Ascending aorta (tissue), 2 donors: ENCODE measurements at regions not wholly inside any gene's neighbourhood (a gene's known extent, or its start where the extent isn't known, plus 50 kb on each side); places are given as distances from the start of the nearest gene placed in this dataset.
"Not testable (repeated sequence)": the region's sequence is repeated elsewhere in the genome, so short reads cannot be mapped to it uniquely, and the experiment has no call there.

Experiments used
- DNase-seq, 2 donors: peaks; one replicate each; pipeline ENCODE4 v3.0.0-alpha.2; 2019; ENCODE audit warnings: low spot score in 2 of 2
- H3K27ac ChIP-seq, 2 donors: fragments of 200-600 bp; sonication (generic); one replicate each; pipeline ENCODE4 v1.5.1; 2016 to 2017; ENCODE audit warnings: mild to moderate bottlenecking in 1 of 2
- H3K27me3 ChIP-seq: fragments of 200-600 bp; sonication (generic); one replicate; pipeline ENCODE4 v1.5.1; 2017
- H3K36me3 ChIP-seq, 2 donors: fragments of 200-600 bp; sonication (generic); one replicate each; pipeline ENCODE4 v1.5.1; 2016
- H3K4me1 ChIP-seq, 2 donors: fragments of 200-600 bp; sonication (generic); one replicate each; pipeline ENCODE4 v1.5.1; 2016 to 2017; ENCODE audit warnings: mild to moderate bottlenecking in 1 of 2
- H3K4me3 ChIP-seq, 2 donors: fragments of 200-600 bp; sonication (generic); one replicate each; pipeline ENCODE4 v1.5.1; 2016 to 2017; ENCODE audit warnings: mild to moderate bottlenecking in 1 of 2
- H3K9me3 ChIP-seq, 2 donors: fragments of 200-600 bp; sonication (generic); one replicate each; pipeline ENCODE4 v1.5.1; 2016
- CTCF ChIP-seq, 3 experiments: fragments of 200-600 bp in 2 of 3; fragments of 450-650 bp in 1 of 3; sonication (generic) in 2 of 3; IDR thresholded peaks; one replicate each; pipeline ENCODE4 v1.5.1; 2016 to 2019; ENCODE audit warnings: antibody characterized with exemption in 3 of 3, mild to moderate bottlenecking in 1 of 3, moderate library complexity in 1 of 3
- intact Hi-C: fragments of 100-400 bp; cut with DNase I; formaldehyde crosslinking; loops from one replicate; pipeline ENCODE4 v1.15.1; 2023

- no peak for DNase-seq
- no peak for TF ChIP-seq CTCF (IDR thresholded peaks at IDR 0.05)
- Histone ChIP-seq H3K27ac (no peak overlapping the region), H3K9me3 (no peaks in the 10 kb centered on the region), H3K36me3 (no peaks in the 10 kb centered on the region), H3K4me3 (no peak overlapping the region), H3K27me3 (no peaks in the 10 kb centered on the region), H3K4me1 (no peaks in the 10 kb centered on the region)
- intact Hi-C loops = no loop called here
Measured at GRCh38 chr10:23657677-23658076, 218.8 kb downstream of the OTUD1 start.

- H3K27ac ChIP-seq, H3K36me3 ChIP-seq, H3K27me3 ChIP-seq, H3K9me3 ChIP-seq, intact Hi-C loops, H3K4me1 ChIP-seq, H3K4me3 ChIP-seq, DNase-seq: not testable (repeated sequence)
Measured at GRCh38 chr10:23671866-23672265, 233.0 kb downstream of the OTUD1 start.

- H3K9me3 ChIP-seq = no peaks in the 10 kb centered on the region
- H3K4me3 ChIP-seq = no peak overlapping the region
- no peak for TF ChIP-seq CTCF (IDR thresholded peaks at IDR 0.05)
- intact Hi-C loops = no loop called here
- H3K27me3 ChIP-seq = no peaks in the 10 kb centered on the region
- no peak for DNase-seq
- H3K36me3 ChIP-seq = no peaks in the 10 kb centered on the region
- H3K27ac ChIP-seq = no peak overlapping the region
- H3K4me1 ChIP-seq = no peaks in the 10 kb centered on the region
Measured at GRCh38 chr10:23675585-23675984, 236.7 kb downstream of the OTUD1 start.

GRCh38 chr10:23676296-23676695 lies 237.4 kb downstream of the OTUD1 start:
- H3K27ac ChIP-seq = no peak overlapping the region
- H3K27me3 ChIP-seq = no peaks in the 10 kb centered on the region
- no peak for DNase-seq
- no peaks in the 10 kb centered on the region for H3K36me3 ChIP-seq
- no peak for TF ChIP-seq CTCF (IDR thresholded peaks at IDR 0.05)
- H3K4me3 ChIP-seq = no peak overlapping the region
- intact Hi-C loops = no loop called here
- no peaks in the 10 kb centered on the region for H3K4me1 ChIP-seq
- H3K9me3 ChIP-seq = no peaks in the 10 kb centered on the region

- Histone ChIP-seq H3K4me3 (no peak overlapping the region), H3K9me3 (no peaks in the 10 kb centered on the region), H3K36me3 (no peaks in the 10 kb centered on the region), H3K4me1 (no peaks in the 10 kb centered on the region), H3K27me3 (no peaks in the 10 kb centered on the region), H3K27ac (no peak overlapping the region)
- DNase-seq = no peak
- intact Hi-C loops = no loop called here
- no peak for TF ChIP-seq CTCF (IDR thresholded peaks at IDR 0.05)
Measured at GRCh38 chr10:23686722-23687121, 247.8 kb downstream of the OTUD1 start.

- Histone ChIP-seq H3K4me3 (no peak overlapping the region), H3K9me3 (no peaks in the 10 kb centered on the region), H3K4me1 (peaks cover 0 to 2% of the 10 kb centered on the region in 2 donors), H3K36me3 (no peaks in the 10 kb centered on the region), H3K27me3 (no peaks in the 10 kb centered on the region), H3K27ac (no peak overlapping the region)
- TF ChIP-seq CTCF (IDR thresholded peaks at IDR 0.05) = no peak
- intact Hi-C loops = no loop called here
- no peak for DNase-seq
Measured at GRCh38 chr10:23692736-23693135, 253.9 kb downstream of the OTUD1 start.
